ENCODE measurements at regions not wholly inside any gene's neighbourhood (a gene's known extent, or its start where the extent isn't known, plus 50 kb on each side); places are given as distances from the start of the nearest gene placed in this dataset.

DNA sequence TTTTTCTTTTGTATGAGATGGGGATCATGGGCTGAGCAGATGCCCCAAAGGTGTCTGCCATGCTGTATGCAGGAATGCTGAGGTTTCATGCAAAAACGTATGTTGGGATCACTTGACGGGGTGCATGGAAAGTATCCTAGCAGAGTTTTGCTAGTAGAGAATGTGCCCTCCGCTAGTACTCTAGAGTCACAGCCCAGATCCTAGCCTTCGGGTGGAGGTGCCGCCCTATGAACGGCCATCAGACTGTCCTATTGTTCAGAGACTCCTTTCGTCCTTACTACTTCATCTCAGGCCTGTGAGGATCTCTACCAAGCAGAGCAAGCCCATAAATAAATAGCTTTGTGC lies 69.6 kb upstream of the SPATA31E1 start:
- no peak overlapping the region for H3K4me3 ChIP-seq (ENCODE audit: low read depth, low read length)
- TF ChIP-seq, protein P1, sequence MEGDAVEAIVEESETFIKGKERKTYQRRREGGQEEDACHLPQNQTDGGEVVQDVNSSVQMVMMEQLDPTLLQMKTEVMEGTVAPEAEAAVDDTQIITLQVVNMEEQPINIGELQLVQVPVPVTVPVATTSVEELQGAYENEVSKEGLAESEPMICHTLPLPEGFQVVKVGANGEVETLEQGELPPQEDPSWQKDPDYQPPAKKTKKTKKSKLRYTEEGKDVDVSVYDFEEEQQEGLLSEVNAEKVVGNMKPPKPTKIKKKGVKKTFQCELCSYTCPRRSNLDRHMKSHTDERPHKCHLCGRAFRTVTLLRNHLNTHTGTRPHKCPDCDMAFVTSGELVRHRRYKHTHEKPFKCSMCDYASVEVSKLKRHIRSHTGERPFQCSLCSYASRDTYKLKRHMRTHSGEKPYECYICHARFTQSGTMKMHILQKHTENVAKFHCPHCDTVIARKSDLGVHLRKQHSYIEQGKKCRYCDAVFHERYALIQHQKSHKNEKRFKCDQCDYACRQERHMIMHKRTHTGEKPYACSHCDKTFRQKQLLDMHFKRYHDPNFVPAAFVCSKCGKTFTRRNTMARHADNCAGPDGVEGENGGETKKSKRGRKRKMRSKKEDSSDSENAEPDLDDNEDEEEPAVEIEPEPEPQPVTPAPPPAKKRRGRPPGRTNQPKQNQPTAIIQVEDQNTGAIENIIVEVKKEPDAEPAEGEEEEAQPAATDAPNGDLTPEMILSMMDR (conservative IDR thresholded peaks at IDR 0.05; ENCODE audit: low read depth, low read length): no peak
- no peak for DNase-seq (ENCODE audit: low read depth)

DNA sequence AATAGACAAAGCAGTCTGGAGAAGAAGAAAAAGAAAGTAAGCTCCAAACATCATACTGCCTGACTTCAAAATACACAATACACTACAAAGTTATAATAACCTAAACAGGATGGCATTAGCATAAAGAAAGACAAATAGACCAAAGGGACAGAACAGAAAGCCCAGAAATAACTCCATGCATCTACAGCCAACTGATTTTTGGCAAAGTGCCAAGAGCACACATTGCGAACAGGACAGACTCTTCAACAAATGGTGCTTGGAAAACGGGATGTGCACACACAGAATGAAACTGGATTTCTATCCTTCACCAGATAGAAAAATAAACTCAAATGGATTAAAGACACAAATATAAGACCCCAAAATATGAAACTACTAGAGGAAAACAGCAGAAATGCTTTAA lies 66.6 kb upstream of the SPATA31E1 start:
- no peak for DNase-seq (ENCODE audit: low read depth)
- H3K4me3 ChIP-seq (ENCODE audit: low read depth, low read length): no peak overlapping the region
- TF ChIP-seq, protein P1 (conservative IDR thresholded peaks at IDR 0.05; ENCODE audit: low read depth, low read length): no peak

DNA sequence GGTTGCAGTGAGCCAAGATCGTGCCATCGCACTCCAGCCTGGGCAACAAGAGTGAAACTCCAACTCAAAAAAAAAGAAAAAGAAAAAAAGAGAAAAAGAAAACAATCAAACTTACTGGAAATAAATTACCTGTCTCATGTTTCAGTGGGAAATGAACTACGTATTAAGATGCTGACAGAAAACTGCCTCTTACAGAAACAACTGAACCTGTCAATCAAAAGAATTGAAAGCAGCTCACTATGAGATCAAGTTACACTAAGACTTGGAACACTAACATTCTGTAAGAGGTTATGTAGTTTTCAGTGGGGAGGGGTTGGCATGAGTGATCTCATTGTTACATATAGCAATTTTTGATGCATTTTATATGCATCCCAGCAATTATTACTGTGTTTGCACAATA lies 64.4 kb upstream of the SPATA31E1 start:
- H3K4me3 ChIP-seq (ENCODE audit: low read depth, low read length): no peak overlapping the region
- TF ChIP-seq, protein P1 (conservative IDR thresholded peaks at IDR 0.05; ENCODE audit: low read depth, low read length): no peak
- DNase-seq (ENCODE audit: low read depth): no peak

DNA sequence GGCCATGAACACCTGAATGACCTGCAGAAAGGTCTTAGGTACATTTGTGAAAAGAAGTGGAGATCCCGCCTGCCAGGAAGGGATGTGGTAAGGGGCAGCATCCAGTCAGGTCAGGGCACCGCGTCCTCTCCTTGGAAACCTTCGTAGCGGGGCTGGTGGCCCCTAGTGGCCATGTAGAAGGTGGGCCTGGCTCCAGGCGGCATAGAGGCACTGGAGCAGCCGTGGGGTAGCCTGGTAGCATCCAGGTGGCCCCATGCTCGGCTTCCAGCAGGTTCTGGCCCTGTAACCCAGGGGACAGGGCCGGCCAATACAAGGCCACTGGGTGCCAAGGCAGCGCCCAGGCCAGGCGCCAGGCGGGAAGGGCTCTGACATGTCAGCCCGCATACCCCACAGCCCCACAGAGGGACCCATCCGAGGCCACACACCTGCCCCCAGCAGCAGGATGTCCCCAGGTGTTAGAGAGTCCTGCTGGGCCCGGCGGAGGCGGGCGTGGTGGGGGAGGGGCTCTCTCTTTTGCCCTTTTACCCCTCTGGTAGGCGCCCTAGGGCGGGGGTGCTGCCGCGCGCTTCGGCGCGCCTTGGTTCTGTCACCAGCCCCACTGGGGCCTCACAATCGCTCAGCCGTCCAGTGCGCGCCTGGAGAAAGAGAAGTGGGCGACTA lies 58.3 kb upstream of the SPATA31E1 start:
- TF ChIP-seq, protein P1 (conservative IDR thresholded peaks at IDR 0.05; ENCODE audit: low read depth, low read length): peak; percentile 4
- no peak overlapping the region for H3K4me3 ChIP-seq (ENCODE audit: low read depth, low read length)
- no peak for DNase-seq (ENCODE audit: low read depth)

DNA sequence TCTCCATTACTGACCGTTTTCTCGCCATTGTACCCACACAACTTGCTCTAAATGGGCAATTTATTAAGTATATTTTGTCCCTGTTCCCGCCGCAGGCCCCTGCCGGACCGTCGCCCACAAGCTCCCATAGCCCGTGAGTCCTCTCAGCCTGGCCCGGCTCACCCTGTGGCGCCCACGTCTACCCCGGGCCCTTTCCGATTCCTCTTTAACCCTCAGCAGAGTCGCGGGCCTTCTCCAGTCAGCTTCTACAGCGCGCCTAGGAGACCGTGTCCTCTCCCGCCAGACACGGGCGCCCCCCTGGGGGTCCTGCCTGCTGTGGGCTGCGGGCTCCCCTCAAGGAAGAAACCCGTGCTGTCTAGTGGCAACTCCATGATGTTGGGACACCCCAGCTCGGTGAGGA lies 57.8 kb upstream of the SPATA31E1 start:
- TF ChIP-seq, protein P1 (conservative IDR thresholded peaks at IDR 0.05; ENCODE audit: low read depth, low read length): no peak
- no peak overlapping the region for H3K4me3 ChIP-seq (ENCODE audit: low read depth, low read length)
- DNase-seq (ENCODE audit: low read depth): no peak

DNA sequence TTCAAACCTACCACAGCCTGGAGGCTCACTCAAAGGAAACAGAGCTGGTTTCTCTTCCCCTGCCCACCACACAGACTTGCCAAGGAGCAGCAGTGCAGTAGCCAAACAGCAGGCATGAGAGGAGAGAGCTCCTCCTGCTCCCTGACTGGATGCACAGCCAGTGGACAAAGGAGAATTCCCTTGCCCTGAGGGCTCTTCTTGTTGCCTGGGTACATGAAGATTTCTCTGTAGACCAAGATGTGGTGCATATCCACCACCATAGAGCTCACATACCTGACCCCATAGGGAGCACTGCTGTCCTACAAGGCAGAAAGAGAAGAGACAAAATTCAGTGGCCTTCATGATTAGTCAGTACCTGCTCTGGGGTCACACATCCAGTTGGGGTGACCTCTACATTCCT lies 56.3 kb upstream of the SPATA31E1 start:
- no peak overlapping the region for H3K4me3 ChIP-seq (ENCODE audit: low read depth, low read length)
- TF ChIP-seq, protein P1 (conservative IDR thresholded peaks at IDR 0.05; ENCODE audit: low read depth, low read length): no peak
- DNase-seq (ENCODE audit: low read depth): no peak

DNA sequence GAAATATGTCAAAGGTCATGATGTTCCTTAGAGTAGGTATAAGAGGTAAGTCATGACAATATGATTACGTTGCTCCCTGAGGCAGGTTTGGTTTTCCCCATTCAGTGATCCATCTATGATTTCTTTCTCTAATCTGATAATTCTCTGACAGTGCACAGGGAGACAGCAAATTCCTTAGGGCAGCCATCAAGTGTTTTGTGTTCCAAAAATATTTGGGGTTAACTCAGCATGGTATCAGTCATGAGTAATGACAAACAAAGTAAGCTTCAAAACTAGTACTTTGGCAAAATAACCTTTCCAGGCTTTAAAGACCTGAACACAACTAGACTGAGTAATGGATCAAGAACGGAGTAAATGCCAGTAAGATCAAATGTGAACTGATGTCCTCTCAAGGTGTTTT lies 55.3 kb upstream of the SPATA31E1 start:
- H3K4me3 ChIP-seq (ENCODE audit: low read depth, low read length): no peak overlapping the region
- DNase-seq (ENCODE audit: low read depth): no peak
- TF ChIP-seq, protein P1 (conservative IDR thresholded peaks at IDR 0.05; ENCODE audit: low read depth, low read length): no peak

Measured in epithelial cell of proximal tubule (primary cell).